HG03066 (cell line): ENCODE measurements at regions not wholly inside any gene's neighbourhood (a gene's known extent, or its start where the extent isn't known, plus 50 kb on each side); places are given as distances from the start of the nearest gene placed in this dataset.

ENCODE experiments used
- ATAC-seq: cut with Tn5 transposase; IDR thresholded peaks from one replicate; pipeline ENCODE4 v1.9.1; 2021; ENCODE audit warnings: low read depth; ENCODE audit not compliant: unreplicated experiment

GRCh38 chr13:107023335-107023734 is 455.4 kb upstream of the ARGLU1 start:
- no peak for ATAC-seq

GRCh38 chr13:107020393-107020792 is 452.5 kb upstream of the ARGLU1 start:
- no peak for ATAC-seq

DNA sequence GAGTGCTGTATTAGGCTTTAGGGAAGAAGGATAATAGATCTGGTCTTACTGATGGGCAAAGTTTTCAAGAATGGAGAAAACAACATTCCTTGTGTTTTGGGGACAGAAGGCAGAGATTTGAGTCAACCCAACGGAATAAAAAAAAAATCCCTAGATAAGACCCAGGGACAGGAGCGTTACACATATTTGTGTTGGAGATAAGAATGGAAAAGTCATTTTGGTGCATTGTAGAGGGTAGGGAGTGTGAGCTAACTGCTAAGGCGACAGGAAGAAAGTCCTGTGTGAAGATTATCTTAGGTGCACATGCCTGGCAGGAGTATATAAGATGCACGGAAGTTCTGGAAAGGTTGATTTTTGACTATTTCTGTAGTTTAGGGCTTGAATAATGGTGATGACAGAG is 450.3 kb upstream of the ARGLU1 start:
- ATAC-seq = no peak

GRCh38 chr13:107006661-107007060 is 438.7 kb upstream of the ARGLU1 start:
- no peak for ATAC-seq

- ATAC-seq = no peak
Measured at GRCh38 chr13:107005577-107005976, 437.6 kb upstream of the ARGLU1 start.

DNA sequence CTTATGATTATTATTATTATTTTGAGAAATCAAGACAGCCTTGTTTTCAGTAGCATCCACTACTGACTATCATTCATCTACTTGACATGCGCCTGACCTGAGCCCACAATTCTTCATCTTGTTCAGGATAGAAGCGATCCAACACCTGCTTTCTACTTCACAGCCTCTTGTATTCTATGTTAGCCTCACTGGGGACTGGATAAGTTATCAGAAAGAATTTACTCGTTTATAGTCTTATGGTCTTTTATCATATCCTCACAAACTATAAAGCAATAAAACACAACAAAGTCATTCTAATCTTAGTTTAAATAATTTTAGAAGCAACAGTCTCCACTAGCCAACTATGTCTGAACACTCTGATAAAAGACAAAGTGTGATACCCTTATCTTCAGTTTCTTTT is 436.0 kb upstream of the ARGLU1 start:
- ATAC-seq = no peak

DNA sequence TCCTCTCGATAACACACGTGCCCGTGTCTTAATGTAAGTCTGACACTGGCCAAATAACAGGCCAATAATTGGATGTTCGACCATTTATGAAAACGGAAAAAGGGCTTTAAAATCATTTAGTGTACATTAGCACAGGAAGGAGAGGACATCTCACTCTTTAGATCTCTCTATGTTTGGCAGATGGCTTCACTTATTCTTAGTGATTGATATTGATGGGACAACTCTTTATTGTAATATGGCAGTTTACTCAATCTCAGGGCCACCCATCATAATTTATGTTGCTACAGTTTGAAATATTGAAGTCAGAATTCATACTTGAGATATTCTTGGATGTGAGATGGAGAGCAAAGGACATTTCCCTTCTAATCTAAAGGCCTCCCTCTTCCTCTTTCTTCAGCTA is 430.7 kb upstream of the ARGLU1 start:
- no peak for ATAC-seq

DNA sequence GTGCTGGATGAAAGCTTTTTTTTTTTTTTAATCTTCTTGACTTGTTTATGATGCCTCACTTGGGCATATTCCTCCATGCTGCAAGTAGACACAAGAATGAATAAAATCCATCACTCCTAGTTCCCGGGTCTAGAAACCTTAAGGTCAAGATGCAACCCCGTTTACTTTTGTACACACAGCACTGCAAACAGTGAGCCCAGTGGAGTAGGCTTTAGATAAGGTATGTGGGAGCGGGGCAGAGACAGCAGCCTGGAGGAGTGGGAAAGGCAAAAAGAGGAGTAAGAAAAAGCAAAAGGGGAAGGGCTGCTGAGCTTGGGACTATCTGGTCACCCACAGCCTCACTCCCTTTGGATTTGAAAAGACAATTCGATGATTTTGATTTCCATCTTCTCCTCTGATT is 429.8 kb upstream of the ARGLU1 start:
- no peak for ATAC-seq

DNA sequence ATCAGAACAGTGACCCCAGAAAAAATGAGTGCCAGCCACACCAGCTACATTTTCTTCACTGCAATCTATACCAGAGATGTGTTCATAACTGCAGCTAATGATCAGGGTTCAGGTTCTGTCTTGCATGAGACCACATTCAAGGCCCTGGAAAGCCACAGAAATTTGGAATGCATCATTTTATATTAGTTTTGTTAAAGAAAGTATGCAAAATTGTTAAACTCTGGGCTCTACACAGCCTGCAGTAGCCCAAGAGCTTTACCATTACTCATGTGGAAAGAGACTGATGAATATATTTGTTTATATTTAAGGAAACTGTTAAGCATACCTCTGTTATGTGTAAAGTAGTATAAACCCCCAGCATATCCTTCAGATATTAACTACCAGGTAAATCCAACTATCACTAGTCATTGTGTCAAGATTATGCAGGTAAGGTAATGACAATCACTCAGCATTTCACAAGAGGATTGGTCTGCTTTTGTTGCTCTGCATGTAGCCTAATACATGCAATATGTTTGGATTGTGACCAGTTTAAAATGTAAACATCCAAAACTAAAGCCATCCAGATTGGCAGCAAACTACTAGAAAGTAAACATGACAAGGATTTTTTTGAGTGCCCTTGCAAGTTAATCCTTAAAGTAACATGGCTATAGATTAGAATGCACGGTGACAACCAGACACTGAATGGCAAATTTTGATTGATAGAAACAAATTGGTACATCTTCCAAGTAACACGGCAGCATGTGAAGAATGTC is 429.1 kb upstream of the ARGLU1 start:
- no peak for ATAC-seq

DNA sequence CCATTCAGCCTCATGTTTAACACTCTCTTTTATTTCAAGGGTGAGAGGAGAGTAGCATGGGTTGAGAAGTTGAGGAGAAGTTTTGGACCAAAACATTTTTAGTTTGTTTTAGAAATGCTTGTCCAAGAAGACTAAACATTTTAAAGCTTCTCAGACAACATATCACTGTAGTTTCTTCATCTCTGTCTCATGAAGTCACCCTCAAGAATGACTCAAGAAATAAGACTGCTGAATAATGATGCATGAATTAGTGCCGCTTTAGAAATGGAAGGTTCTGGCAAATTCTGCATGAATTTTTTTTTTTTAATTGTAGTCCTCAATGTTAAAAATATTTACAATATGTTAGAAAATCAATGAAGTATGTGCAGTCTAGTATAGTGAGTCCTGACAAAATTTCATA is 422.7 kb upstream of the ARGLU1 start:
- no peak for ATAC-seq

DNA sequence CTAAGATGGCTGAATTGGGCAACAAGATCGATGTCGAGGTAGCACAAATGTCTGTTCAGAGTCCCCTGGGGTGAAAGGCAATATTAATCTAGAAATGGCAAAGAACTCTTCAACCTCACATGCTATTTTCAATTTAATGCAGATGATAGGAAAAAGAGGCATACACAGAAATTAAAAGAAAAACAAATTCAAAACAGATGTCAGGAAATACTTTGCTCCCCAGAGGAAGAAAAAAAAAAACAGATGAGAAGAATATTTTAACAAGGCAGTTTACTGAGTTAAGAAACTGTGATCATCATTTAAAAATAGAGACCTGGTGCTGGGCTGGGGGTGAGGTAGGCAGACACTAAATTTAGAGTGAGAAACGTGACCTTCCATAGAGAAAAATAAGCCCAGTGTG is 421.9 kb upstream of the ARGLU1 start:
- no peak for ATAC-seq

DNA sequence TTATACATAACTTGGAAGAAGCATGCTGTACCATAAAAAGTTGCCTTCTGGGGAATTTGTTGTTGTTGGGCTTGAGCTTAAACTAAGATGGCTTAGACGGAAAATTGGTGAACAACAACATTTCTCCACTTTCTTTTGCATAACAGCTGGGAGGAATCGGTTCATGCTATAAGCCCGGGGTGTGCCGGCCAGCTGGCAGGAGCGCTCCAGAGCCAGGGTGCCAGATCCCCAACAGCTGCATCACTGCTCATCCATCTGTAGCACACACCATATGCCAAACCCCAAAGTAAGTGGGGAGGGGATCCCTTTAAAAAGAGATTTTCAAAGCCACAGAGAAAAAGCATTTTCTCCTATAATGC is 419.5 kb upstream of the ARGLU1 start:
- no peak for ATAC-seq

- ATAC-seq = no peak
Measured at GRCh38 chr13:106986687-106987426, 418.9 kb upstream of the ARGLU1 start.

DNA sequence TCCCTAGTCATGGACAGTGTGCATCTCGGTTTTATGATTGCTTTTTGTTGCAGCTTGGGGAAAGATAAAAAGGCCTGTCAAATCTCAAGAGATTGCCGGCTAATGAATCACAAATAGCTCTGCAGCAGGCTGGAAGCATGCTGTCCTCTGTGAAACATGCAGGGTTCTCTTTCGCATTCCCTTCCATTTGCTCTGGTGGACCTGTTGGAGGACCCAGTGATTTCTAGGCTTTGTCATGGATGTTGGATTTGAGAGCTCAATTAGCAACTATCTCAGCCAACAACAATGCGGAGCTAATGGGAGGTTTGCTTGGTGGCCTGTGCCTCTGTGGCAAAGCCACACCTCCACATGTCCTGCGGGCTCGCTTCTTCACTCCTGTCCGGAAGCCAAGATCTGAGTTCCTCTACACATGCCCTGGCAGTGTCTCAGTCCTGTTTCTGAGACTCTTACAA is 418.1 kb upstream of the ARGLU1 start:
- ATAC-seq = no peak

DNA sequence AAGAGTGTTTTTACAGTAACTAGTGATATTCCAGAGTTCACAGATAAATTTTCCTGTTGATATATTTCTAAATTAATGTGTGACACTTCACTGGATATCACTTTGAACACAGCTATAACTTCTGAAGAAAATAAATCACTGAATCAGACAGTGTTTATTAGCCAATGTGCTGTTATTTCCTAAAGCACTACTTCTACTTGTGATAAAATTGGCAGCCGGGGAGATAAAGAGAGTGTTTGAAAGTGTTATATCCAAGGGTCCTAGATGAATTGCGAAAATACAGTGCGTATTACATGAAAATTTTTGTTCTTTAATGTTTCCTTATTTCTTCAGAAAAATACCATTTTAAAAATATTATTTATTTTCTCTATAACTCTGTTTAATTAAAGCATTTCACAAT is 417.5 kb upstream of the ARGLU1 start:
- ATAC-seq = no peak

GRCh38 chr13:106981051-106981450 is 413.1 kb upstream of the ARGLU1 start:
- no peak for ATAC-seq

DNA sequence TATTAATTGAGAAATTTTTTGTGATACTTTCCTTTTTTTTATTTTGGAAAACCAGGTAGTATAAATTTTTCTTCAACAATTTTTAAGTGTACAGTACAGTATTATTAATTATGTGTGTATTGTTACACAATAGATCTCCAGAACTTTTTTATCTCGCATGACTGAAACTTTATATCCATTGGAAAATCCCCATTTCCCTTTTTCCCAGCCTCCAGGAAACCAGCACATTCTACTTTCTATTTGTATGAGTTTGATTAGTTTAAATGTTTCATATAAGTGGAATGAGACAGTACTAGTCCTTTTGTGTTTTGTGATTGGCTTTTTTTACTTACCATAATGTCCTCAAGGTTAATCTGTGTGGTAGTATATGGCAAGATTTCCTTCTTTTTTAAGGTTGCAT is 399.5 kb upstream of the ARGLU1 start:
- ATAC-seq = no peak

DNA sequence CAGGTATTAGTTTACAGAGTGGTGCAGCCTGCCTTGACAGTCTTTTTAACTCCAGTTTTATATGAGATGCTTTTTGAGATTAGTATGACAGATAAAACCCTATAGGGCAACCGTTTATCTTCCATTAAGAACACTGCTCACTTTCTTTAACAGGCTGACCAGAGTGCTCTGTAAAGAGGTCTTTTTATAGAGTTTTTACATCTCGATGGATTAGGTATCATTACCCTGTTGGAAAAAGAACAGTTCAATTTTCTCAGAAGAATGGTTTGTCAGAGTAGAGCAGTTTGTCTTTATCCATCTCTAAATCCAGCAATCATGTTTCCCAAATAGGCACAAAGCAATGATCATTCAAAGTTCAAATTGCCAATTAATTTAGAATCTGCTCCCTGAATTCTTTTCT is 395.2 kb upstream of the ARGLU1 start:
- no peak for ATAC-seq

DNA sequence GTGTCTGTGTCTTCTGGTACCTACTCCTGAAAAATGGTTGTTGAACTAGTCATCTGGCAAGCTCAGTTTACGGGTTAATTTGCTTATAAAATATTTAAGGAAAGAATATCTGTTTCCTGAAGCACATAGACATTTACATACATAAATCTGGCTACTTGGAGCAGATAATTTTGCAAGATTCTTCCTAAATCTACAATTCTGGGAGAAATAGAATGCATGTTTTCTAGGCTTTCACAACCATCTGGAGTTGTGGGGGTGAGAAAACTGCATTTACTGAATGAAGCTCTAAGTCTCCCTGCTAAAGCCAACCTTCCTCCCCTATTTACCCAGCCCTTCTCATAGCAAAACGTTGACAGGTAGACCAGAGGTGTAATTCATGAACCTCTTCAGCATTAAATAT is 393.7 kb upstream of the ARGLU1 start:
- no peak for ATAC-seq

GRCh38 chr13:106961216-106961615 is 393.3 kb upstream of the ARGLU1 start:
- ATAC-seq = no peak

DNA sequence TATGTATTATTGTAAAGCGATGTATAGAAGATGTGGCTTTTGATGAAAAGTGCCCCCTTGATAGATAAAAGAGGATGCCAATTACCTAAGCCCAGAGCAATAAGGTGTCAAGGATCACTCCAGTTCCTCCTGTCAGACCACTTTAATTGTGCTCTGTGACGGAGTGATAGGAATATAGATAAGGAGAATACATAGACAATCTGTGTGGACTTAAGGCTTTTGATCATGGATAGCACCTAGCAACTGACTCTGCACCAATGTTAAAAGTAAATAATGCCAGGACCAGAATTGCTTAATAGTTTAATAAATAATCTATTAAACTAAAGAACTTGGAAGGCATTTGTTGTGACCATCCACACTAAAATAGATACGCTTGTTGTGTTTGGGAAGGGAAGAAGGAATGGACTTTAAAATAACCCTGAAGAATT is 390.7 kb upstream of the ARGLU1 start:
- no peak for ATAC-seq

DNA sequence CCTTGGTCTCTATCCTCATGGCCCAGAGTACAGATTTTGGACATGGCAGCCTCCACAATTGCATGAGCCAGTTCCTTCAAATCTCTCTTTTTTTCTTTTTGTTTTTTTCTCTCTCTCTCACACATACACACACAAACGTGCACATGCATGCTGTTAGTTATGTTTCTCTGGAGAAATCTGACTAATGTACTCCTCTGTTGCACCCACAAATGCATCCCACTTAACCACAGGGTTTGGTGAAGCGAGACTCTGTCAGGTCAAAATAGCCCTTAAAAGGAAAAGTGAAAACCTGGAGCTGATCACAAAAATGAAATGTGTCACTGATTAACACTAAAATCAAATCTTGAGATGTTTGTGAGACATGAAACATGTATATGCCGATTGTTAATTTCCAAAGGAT is 374.6 kb upstream of the ARGLU1 start:
- ATAC-seq = no peak
